ENCODE measurements at regions not wholly inside any gene's neighbourhood (a gene's known extent, or its start where the extent isn't known, plus 50 kb on each side); places are given as distances from the start of the nearest gene placed in this dataset.
"Not testable (repeated sequence)": the region's sequence is repeated elsewhere in the genome, so short reads cannot be mapped to it uniquely, and the experiment has no call there.

GRCh38 chr14:66015071-66015780 lies 470.9 kb upstream of the CCDC196 start:
- no peak for DNase-seq (ENCODE audit: insufficient read length, low spot score)
- no peak for FAIRE-seq
- TF ChIP-seq SPI1 (IDR thresholded peaks at IDR 0.05; ENCODE audit: low read depth, low read length) (no peak), TAF1 (IDR thresholded peaks at IDR 0.05; ENCODE audit: low read depth, low read length) (no peak), POLR2AphosphoS5 (IDR thresholded peaks at IDR 0.05; ENCODE audit: low read depth, low read length) (no peak), POLR2A (IDR thresholded peaks at IDR 0.05; ENCODE audit: low read depth, low read length) (no peak), POU2F2 (IDR thresholded peaks at IDR 0.05; ENCODE audit: low read depth, low read length) (no peak), PAX5 (IDR thresholded peaks at IDR 0.05; ENCODE audit: insufficient read depth, low read length, severe bottlenecking) (no peak)

GRCh38 chr14:66017927-66018326 lies 468.2 kb upstream of the CCDC196 start:
- TF ChIP-seq POU2F2 (IDR thresholded peaks at IDR 0.05; ENCODE audit: low read depth, low read length) (no peak), SPI1 (IDR thresholded peaks at IDR 0.05; ENCODE audit: low read depth, low read length) (no peak), TAF1 (IDR thresholded peaks at IDR 0.05; ENCODE audit: low read depth, low read length) (no peak), PAX5 (IDR thresholded peaks at IDR 0.05; ENCODE audit: insufficient read depth, low read length, severe bottlenecking) (no peak), POLR2A (IDR thresholded peaks at IDR 0.05; ENCODE audit: low read depth, low read length) (no peak), POLR2AphosphoS5 (IDR thresholded peaks at IDR 0.05; ENCODE audit: low read depth, low read length) (no peak)
- FAIRE-seq (no peak), DNase-seq (ENCODE audit: insufficient read length, low spot score) (no peak)

GRCh38 chr14:66022526-66022925 lies 463.6 kb upstream of the CCDC196 start:
- FAIRE-seq: no peak
- DNase-seq (ENCODE audit: insufficient read length, low spot score): no peak
- TF ChIP-seq SPI1 (IDR thresholded peaks at IDR 0.05; ENCODE audit: low read depth, low read length) (no peak), POU2F2 (IDR thresholded peaks at IDR 0.05; ENCODE audit: low read depth, low read length) (no peak), POLR2AphosphoS5 (IDR thresholded peaks at IDR 0.05; ENCODE audit: low read depth, low read length) (no peak), POLR2A (IDR thresholded peaks at IDR 0.05; ENCODE audit: low read depth, low read length) (no peak), PAX5 (IDR thresholded peaks at IDR 0.05; ENCODE audit: insufficient read depth, low read length, severe bottlenecking) (no peak), TAF1 (IDR thresholded peaks at IDR 0.05; ENCODE audit: low read depth, low read length) (no peak)

GRCh38 chr14:66025779-66026178 lies 460.4 kb upstream of the CCDC196 start:
- no peak for TF ChIP-seq POLR2AphosphoS5 (IDR thresholded peaks at IDR 0.05; ENCODE audit: low read depth, low read length)
- TF ChIP-seq POLR2A (IDR thresholded peaks at IDR 0.05; ENCODE audit: low read depth, low read length): no peak
- no peak for TF ChIP-seq POU2F2 (IDR thresholded peaks at IDR 0.05; ENCODE audit: low read depth, low read length)
- no peak for TF ChIP-seq PAX5 (IDR thresholded peaks at IDR 0.05; ENCODE audit: insufficient read depth, low read length, severe bottlenecking)
- no peak for TF ChIP-seq SPI1 (IDR thresholded peaks at IDR 0.05; ENCODE audit: low read depth, low read length)
- TF ChIP-seq TAF1 (IDR thresholded peaks at IDR 0.05; ENCODE audit: low read depth, low read length): no peak
- no peak for FAIRE-seq
- DNase-seq (ENCODE audit: insufficient read length, low spot score): no peak

GRCh38 chr14:66031981-66032380 lies 454.2 kb upstream of the CCDC196 start:
- not testable (repeated sequence) for FAIRE-seq; DNase-seq (ENCODE audit: insufficient read length, low spot score)

GRCh38 chr14:66032800-66033199 lies 453.4 kb upstream of the CCDC196 start:
- FAIRE-seq (no peak), DNase-seq (ENCODE audit: insufficient read length, low spot score) (no peak)
- no peak for TF ChIP-seq POLR2AphosphoS5 (IDR thresholded peaks at IDR 0.05; ENCODE audit: low read depth, low read length)
- no peak for TF ChIP-seq POLR2A (IDR thresholded peaks at IDR 0.05; ENCODE audit: low read depth, low read length)
- TF ChIP-seq TAF1 (IDR thresholded peaks at IDR 0.05; ENCODE audit: low read depth, low read length): no peak

GRCh38 chr14:66036547-66036946 lies 449.6 kb upstream of the CCDC196 start:
- DNase-seq (ENCODE audit: insufficient read length, low spot score): no peak
- TF ChIP-seq POLR2A (IDR thresholded peaks at IDR 0.05; ENCODE audit: low read depth, low read length): no peak
- TF ChIP-seq TAF1 (IDR thresholded peaks at IDR 0.05; ENCODE audit: low read depth, low read length): no peak
- no peak for TF ChIP-seq POU2F2 (IDR thresholded peaks at IDR 0.05; ENCODE audit: low read depth, low read length)
- FAIRE-seq: no peak

- FAIRE-seq: no peak
- no peak for DNase-seq (ENCODE audit: insufficient read length, low spot score)
- TF ChIP-seq SPI1 (IDR thresholded peaks at IDR 0.05; ENCODE audit: low read depth, low read length): no peak
- no peak for TF ChIP-seq PAX5 (IDR thresholded peaks at IDR 0.05; ENCODE audit: insufficient read depth, low read length, severe bottlenecking)
- no peak for TF ChIP-seq POU2F2 (IDR thresholded peaks at IDR 0.05; ENCODE audit: low read depth, low read length)
- no peak for TF ChIP-seq TAF1 (IDR thresholded peaks at IDR 0.05; ENCODE audit: low read depth, low read length)
- no peak for TF ChIP-seq POLR2AphosphoS5 (IDR thresholded peaks at IDR 0.05; ENCODE audit: low read depth, low read length)
- TF ChIP-seq POLR2A (IDR thresholded peaks at IDR 0.05; ENCODE audit: low read depth, low read length): no peak
Measured at GRCh38 chr14:66037361-66037760, 448.8 kb upstream of the CCDC196 start.

GRCh38 chr14:66038212-66038611 lies 448.0 kb upstream of the CCDC196 start:
- DNase-seq (ENCODE audit: insufficient read length, low spot score) (no peak), FAIRE-seq (no peak)
- no peak for TF ChIP-seq POLR2A (IDR thresholded peaks at IDR 0.05; ENCODE audit: low read depth, low read length)
- TF ChIP-seq POU2F2 (IDR thresholded peaks at IDR 0.05; ENCODE audit: low read depth, low read length): no peak
- TF ChIP-seq TAF1 (IDR thresholded peaks at IDR 0.05; ENCODE audit: low read depth, low read length): no peak
- no peak for TF ChIP-seq SPI1 (IDR thresholded peaks at IDR 0.05; ENCODE audit: low read depth, low read length)
- TF ChIP-seq PAX5 (IDR thresholded peaks at IDR 0.05; ENCODE audit: insufficient read depth, low read length, severe bottlenecking): no peak
- no peak for TF ChIP-seq POLR2AphosphoS5 (IDR thresholded peaks at IDR 0.05; ENCODE audit: low read depth, low read length)

- DNase-seq (ENCODE audit: insufficient read length, low spot score) (no peak), FAIRE-seq (no peak)
- no peak for TF ChIP-seq PAX5 (IDR thresholded peaks at IDR 0.05; ENCODE audit: insufficient read depth, low read length, severe bottlenecking)
Measured at GRCh38 chr14:66038618-66039017, 447.6 kb upstream of the CCDC196 start.

GRCh38 chr14:66039495-66039894 lies 446.7 kb upstream of the CCDC196 start:
- TF ChIP-seq POLR2AphosphoS5 (IDR thresholded peaks at IDR 0.05; ENCODE audit: low read depth, low read length) (no peak), TAF1 (IDR thresholded peaks at IDR 0.05; ENCODE audit: low read depth, low read length) (no peak), POLR2A (IDR thresholded peaks at IDR 0.05; ENCODE audit: low read depth, low read length) (no peak), SPI1 (IDR thresholded peaks at IDR 0.05; ENCODE audit: low read depth, low read length) (no peak), POU2F2 (IDR thresholded peaks at IDR 0.05; ENCODE audit: low read depth, low read length) (no peak), PAX5 (IDR thresholded peaks at IDR 0.05; ENCODE audit: insufficient read depth, low read length, severe bottlenecking) (no peak)
- DNase-seq (ENCODE audit: insufficient read length, low spot score) (no peak), FAIRE-seq (no peak)

Measured in GM12891 (cell line).